Kidney glomerular epithelial cell (primary cell): ENCODE measurements at regions not wholly inside any gene's neighbourhood (a gene's known extent, or its start where the extent isn't known, plus 50 kb on each side); places are given as distances from the start of the nearest gene placed in this dataset.

Experiments used
- DNase-seq: peaks from one replicate; lab custom pipeline; 2025; lab: John Stamatoyannopoulos, UW

DNA sequence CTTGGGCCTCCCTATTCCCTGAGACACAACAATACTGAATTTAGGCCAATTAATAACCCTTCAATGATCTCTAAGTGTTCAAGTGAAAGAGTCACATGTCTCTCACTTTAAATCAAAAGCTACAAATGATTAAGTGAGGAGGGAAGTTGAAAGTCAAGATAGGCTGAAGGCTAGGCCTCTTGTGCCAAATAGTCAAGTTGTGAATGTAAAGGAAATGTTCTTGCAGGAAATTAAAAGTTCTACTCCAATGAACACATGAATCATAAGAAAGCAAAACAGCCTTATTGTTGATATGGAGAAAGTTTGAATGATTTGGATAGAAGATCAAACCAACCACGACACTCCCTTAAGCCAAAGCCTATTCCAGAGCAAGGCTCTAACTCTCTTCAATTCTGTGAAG lies 286.9 kb downstream of the MEIS1 start:
- DNase-seq, result peak; percentile 76

GRCh38 chr2:66724241-66724640 lies 289.3 kb downstream of the MEIS1 start:
- DNase-seq, result no peak

- no peak for DNase-seq
These were observed 294.7 kb downstream of the MEIS1 start for GRCh38 chr2:66729416-66730330.

- no peak for DNase-seq
These were observed 295.5 kb downstream of the MEIS1 start for GRCh38 chr2:66730441-66730840.

DNA sequence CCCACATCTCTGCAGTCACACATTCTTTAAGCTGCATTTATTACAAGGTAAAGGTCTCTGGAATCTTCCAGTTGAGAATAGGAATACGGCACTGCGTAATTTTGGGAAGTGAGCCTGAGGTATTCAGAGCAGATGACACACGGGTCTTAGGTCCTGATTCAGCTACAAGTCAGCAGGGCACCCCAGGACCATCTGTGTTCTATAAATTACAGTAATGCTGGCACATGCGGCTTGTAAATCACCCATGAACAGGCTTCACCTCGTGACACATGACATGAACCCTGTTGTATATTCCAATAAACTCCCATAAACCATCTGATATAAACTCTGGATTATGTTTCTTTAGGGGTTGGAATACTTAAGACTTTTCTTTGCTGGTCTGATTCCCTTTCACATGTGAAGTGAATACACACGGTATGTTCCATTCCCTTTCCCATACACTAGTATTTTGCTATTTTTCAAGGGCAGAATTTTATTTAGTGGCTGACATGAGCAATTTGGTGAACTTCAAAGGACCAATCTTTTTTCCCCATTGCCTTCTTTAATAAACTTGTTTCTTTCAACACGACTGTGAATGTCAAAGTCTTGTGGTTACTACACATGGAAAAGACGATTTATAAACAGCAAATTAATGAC lies 298.6 kb downstream of the MEIS1 start:
- no peak for DNase-seq

DNA sequence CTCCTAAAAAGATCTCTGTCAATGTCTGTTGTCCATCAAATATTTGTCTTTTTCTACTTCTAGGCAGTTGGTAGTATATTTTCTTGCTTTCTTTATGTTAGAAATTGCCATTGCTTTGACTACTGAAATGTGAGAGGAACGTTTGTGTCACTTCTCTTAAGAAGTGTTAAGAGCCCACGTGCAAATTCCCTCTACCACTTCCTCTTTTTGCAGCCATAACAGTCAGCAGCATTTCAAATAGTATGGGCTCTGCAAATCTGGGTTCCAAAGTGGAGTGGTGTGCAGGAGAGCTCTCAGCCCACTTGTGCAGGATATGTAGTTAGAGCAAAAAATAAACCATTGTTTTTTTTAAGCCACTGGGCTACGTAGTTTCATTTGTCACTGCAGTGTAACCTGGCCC lies 314.0 kb downstream of the MEIS1 start:
- DNase-seq, result no peak

- no peak for DNase-seq
These were observed 314.6 kb downstream of the MEIS1 start for GRCh38 chr2:66749566-66749965.

- no peak for DNase-seq
These were observed 318.3 kb downstream of the MEIS1 start for GRCh38 chr2:66753257-66753656.

- DNase-seq, result no peak
These were observed 318.7 kb downstream of the MEIS1 start for GRCh38 chr2:66753660-66754059.

DNA sequence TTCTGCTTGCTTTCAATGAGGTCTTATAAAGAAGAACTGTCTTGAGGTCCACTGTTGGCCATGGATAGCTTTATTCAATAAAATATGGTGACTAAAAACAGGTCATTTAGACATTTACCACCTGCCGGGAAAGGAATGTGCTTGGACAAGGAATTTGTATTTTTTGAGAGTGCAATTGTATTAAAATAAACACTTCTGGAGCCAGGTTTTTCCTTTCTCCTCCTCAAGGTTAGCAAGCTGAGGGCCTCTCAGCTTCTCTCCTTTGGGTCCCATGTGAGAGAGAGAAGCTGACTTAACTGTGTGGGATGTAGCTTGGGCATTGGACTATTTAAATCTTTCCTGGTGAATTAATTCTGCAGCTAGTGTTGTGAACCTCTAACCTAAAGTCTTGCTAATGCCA lies 321.0 kb downstream of the MEIS1 start:
- DNase-seq, result no peak

DNA sequence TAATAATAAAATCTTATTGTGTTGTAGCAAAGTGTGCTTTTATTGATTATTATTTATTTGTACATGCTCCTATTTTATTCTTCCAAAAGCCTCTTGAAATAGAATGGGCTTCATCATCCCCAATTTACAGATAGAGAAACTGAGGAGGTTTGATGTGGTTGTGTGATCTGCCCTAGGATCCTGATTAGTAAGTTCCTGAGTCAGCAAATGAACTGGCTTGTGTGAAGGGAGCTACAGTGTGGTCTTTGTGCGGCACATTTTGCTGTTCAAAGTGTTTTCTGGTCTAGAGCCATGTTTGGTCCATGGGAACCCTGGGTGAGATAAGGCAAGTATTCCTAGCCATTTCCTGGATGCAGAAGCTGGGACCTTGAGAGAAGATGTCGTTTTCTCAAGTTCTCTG lies 326.9 kb downstream of the MEIS1 start:
- DNase-seq, result no peak

DNA sequence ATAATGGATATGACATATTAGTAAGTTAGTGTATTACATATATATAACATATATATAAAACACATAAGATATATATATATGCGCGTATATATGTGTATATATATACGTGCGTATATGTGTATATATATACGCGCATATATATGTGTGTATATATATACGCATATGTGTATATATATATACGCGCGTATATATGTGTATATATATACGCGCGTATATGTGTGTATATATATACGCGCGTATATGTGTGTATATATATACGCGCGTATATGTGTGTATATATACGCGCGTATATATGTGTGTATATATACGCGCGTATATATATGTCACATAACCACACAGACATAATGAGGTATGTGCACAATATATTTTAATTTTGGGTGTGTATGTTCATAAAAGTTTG lies 327.8 kb downstream of the MEIS1 start:
- no peak for DNase-seq

DNA sequence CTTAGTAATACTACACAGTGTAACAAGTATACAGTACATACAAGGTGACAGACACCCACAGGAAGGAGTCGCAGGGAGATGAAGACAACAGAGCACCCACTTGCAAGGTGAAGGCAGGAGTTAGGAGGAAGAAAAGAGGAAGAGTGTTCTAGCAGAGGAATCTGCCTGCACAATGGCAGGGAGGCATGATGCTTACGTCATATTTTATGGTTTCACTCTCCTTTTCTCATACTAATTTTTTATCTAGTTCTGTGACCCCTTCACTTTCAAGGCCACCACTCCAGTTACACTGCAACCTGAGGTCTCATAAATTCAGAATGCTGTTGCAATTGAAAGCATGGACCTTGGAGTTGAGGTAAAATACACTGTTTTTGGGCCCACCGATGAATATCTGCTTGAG lies 331.7 kb downstream of the MEIS1 start:
- DNase-seq, result no peak

GRCh38 chr2:66771359-66771976 lies 336.5 kb downstream of the MEIS1 start:
- DNase-seq, result no peak

- DNase-seq, result no peak
These were observed 337.7 kb downstream of the MEIS1 start for GRCh38 chr2:66772618-66773017.

GRCh38 chr2:66775730-66776422 lies 341.0 kb downstream of the MEIS1 start:
- DNase-seq, result no peak

DNA sequence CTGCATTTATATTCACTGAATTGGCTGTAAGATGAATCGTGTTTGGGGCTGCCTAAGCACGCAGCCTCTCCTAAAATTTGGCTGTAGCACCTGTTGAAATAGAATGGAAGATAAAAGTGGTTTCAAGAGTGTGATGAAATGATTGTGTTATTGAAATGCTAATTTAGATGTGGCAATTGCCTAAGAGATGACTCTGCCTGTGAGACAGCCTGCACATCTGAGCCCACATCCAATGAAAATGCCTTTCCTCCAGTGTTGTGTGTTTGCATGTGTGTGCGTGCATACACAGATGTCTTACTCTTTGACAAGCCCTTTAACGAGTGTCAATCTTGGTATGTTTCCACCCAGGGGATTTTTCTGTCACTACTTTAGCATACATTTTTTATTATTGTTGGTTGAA lies 346.9 kb downstream of the MEIS1 start:
- no peak for DNase-seq

- no peak for DNase-seq
These were observed 347.9 kb downstream of the MEIS1 start for GRCh38 chr2:66782780-66783361.

DNA sequence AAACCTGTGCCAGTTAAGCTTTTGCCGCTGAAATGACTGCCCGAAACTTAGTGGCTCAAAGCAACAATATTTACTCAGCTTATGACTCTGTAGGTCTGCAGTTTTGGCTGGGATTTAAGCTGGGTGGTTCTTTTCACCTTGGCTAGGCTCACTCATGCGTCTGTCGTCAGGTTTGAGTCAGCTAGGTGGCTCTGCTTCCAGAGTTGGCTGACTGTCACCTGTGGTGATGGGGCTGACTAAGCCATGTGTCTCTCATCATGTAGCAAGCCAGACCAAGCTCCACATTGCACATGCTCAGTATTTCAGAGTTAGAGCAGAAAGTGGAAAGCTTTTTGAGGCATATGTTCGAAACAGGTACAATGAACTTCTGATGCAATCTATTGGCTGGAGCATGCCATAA lies 354.8 kb downstream of the MEIS1 start:
- DNase-seq, result no peak

GRCh38 chr2:66790651-66791181 lies 355.8 kb downstream of the MEIS1 start:
- DNase-seq, result peak; percentile 12

- DNase-seq, result no peak
These were observed 359.1 kb downstream of the MEIS1 start for GRCh38 chr2:66794070-66794469.

- DNase-seq, result no peak
These were observed 359.6 kb downstream of the MEIS1 start for GRCh38 chr2:66794551-66794950.
